Activated T-cell treated with anti-CD3 and anti-CD28 coated beads, Interleukin-2, amount 50 U/mL, for 4 hours (primary cell): ENCODE measurements at regions not wholly inside any gene's neighbourhood (a gene's known extent, or its start where the extent isn't known, plus 50 kb on each side); places are given as distances from the start of the nearest gene placed in this dataset.

Experiments used
- ATAC-seq, 2 donors: fragments of 200-7000 bp; cut with Tn5 transposase; one replicate each; pipeline ENCODE4 v1.10.0; 2021
- DNase-seq: peaks from one replicate; pipeline ENCODE4 v3.0.0-alpha.2; 2020
- H3K27me3 Mint-ChIP-seq: one replicate; pipeline ENCODE4 v1.8.0; 2021; ENCODE audit warnings: low read depth, mixed read lengths
- H3K36me3 Mint-ChIP-seq: one replicate; pipeline ENCODE4 v1.8.0; 2022; ENCODE audit warnings: mixed read lengths; ENCODE audit not compliant: insufficient read depth
- H3K4me1 Mint-ChIP-seq: one replicate; pipeline ENCODE4 v1.8.0; 2021; ENCODE audit warnings: low read depth, mixed read lengths
- H3K4me3 Mint-ChIP-seq: one replicate; pipeline ENCODE4 v1.8.0; 2021; ENCODE audit warnings: mild to moderate bottlenecking, moderate library complexity, mixed read lengths
- H3K9me3 Mint-ChIP-seq: one replicate; pipeline ENCODE4 v1.8.0; 2021; ENCODE audit warnings: mixed read lengths

- Mint-ChIP-seq H3K9me3 (no peaks in the 10 kb centered on the region), H3K4me3 (no peak overlapping the region), H3K36me3 (no peaks in the 10 kb centered on the region), H3K4me1 (peaks cover 2% of the 10 kb centered on the region), H3K27me3 (peaks cover 43% of the 10 kb centered on the region)
- ATAC-seq (no peak), DNase-seq (no peak)
These were observed 103.1 kb upstream of the CSF3R start for GRCh38 chr1:36585569-36586548.

- Mint-ChIP-seq H3K4me3 (no peak overlapping the region), H3K4me1 (peaks cover 2% of the 10 kb centered on the region), H3K9me3 (no peaks in the 10 kb centered on the region), H3K36me3 (no peaks in the 10 kb centered on the region), H3K27me3 (peaks cover 48% of the 10 kb centered on the region)
- no peak for ATAC-seq
- no peak for DNase-seq
These were observed 102.3 kb upstream of the CSF3R start for GRCh38 chr1:36584874-36585453.

GRCh38 chr1:36583980-36584782 lies 101.5 kb upstream of the CSF3R start:
- H3K9me3 Mint-ChIP-seq: no peaks in the 10 kb centered on the region
- H3K36me3 Mint-ChIP-seq: no peaks in the 10 kb centered on the region
- H3K4me1 Mint-ChIP-seq: peaks cover 2% of the 10 kb centered on the region
- no peak overlapping the region for H3K4me3 Mint-ChIP-seq
- H3K27me3 Mint-ChIP-seq: peaks cover 44% of the 10 kb centered on the region
- DNase-seq (no peak), ATAC-seq (no peak)

GRCh38 chr1:36583080-36583479 lies 100.4 kb upstream of the CSF3R start:
- peaks cover 2% of the 10 kb centered on the region for H3K4me1 Mint-ChIP-seq
- H3K27me3 Mint-ChIP-seq: peaks cover 42% of the 10 kb centered on the region
- H3K9me3 Mint-ChIP-seq: no peaks in the 10 kb centered on the region
- no peak overlapping the region for H3K4me3 Mint-ChIP-seq
- ATAC-seq (no peak), DNase-seq (no peak)
- no peaks in the 10 kb centered on the region for H3K36me3 Mint-ChIP-seq

GRCh38 chr1:36582066-36582755 lies 99.5 kb upstream of the CSF3R start:
- Mint-ChIP-seq H3K4me1 (peaks cover 2% of the 10 kb centered on the region), H3K36me3 (no peaks in the 10 kb centered on the region), H3K9me3 (no peaks in the 10 kb centered on the region), H3K4me3 (no peak overlapping the region), H3K27me3 (peaks cover 34% of the 10 kb centered on the region)
- no peak for DNase-seq
- no peak for ATAC-seq

GRCh38 chr1:36580524-36580923 lies 97.8 kb upstream of the CSF3R start:
- Mint-ChIP-seq H3K4me1 (peaks cover 3% of the 10 kb centered on the region), H3K27me3 (peaks cover 25% of the 10 kb centered on the region)

GRCh38 chr1:36579039-36579438 lies 96.3 kb upstream of the CSF3R start:
- Mint-ChIP-seq H3K36me3 (no peaks in the 10 kb centered on the region), H3K27me3 (peaks cover 29% of the 10 kb centered on the region), H3K4me1 (peaks cover 3% of the 10 kb centered on the region), H3K9me3 (no peaks in the 10 kb centered on the region), H3K4me3 (no peak overlapping the region)
- ATAC-seq: no peak
- no peak for DNase-seq

More at GRCh38 chr1:36580524-36580923, 97.8 kb upstream of the CSF3R start:
- ATAC-seq (no peak), DNase-seq (no peak)
- H3K4me3 Mint-ChIP-seq: no peak overlapping the region
- no peaks in the 10 kb centered on the region for H3K36me3 Mint-ChIP-seq
- no peaks in the 10 kb centered on the region for H3K9me3 Mint-ChIP-seq

GRCh38 chr1:36576551-36577110 lies 93.9 kb upstream of the CSF3R start:
- ATAC-seq (no peak), DNase-seq (no peak)
- H3K9me3 Mint-ChIP-seq: no peaks in the 10 kb centered on the region
- no peak overlapping the region for H3K4me3 Mint-ChIP-seq
- peaks cover 3% of the 10 kb centered on the region for H3K4me1 Mint-ChIP-seq
- H3K36me3 Mint-ChIP-seq: no peaks in the 10 kb centered on the region
- H3K27me3 Mint-ChIP-seq: peaks cover 41% of the 10 kb centered on the region

GRCh38 chr1:36576118-36576517 lies 93.4 kb upstream of the CSF3R start:
- peak; percentile 30 for DNase-seq
- H3K9me3 Mint-ChIP-seq: no peaks in the 10 kb centered on the region
- H3K4me1 Mint-ChIP-seq: peaks cover 3% of the 10 kb centered on the region
- no peaks in the 10 kb centered on the region for H3K36me3 Mint-ChIP-seq
- peak; percentile 59 to 81 for ATAC-seq
- no peak overlapping the region for H3K4me3 Mint-ChIP-seq
- H3K27me3 Mint-ChIP-seq: peaks cover 41% of the 10 kb centered on the region

GRCh38 chr1:36573445-36573844 lies 90.7 kb upstream of the CSF3R start:
- Mint-ChIP-seq H3K4me1 (peaks cover 3% of the 10 kb centered on the region), H3K4me3 (no peak overlapping the region), H3K36me3 (no peaks in the 10 kb centered on the region), H3K9me3 (no peaks in the 10 kb centered on the region), H3K27me3 (peaks cover 36% of the 10 kb centered on the region)
- ATAC-seq (no peak), DNase-seq (no peak)

- no peak overlapping the region for H3K4me3 Mint-ChIP-seq
- peaks cover 3% of the 10 kb centered on the region for H3K4me1 Mint-ChIP-seq
- H3K27me3 Mint-ChIP-seq: peaks cover 36% of the 10 kb centered on the region
- no peaks in the 10 kb centered on the region for H3K9me3 Mint-ChIP-seq
- H3K36me3 Mint-ChIP-seq: no peaks in the 10 kb centered on the region
- ATAC-seq (no peak), DNase-seq (no peak)
These were observed 90.2 kb upstream of the CSF3R start for GRCh38 chr1:36572906-36573305.

- Mint-ChIP-seq H3K9me3 (no peaks in the 10 kb centered on the region), H3K4me1 (peaks cover 3% of the 10 kb centered on the region), H3K4me3 (no peak overlapping the region), H3K36me3 (no peaks in the 10 kb centered on the region), H3K27me3 (peaks cover 36% of the 10 kb centered on the region)
- DNase-seq (no peak), ATAC-seq (no peak)
These were observed 89.5 kb upstream of the CSF3R start for GRCh38 chr1:36572142-36572715.

GRCh38 chr1:36571106-36571505 lies 88.4 kb upstream of the CSF3R start:
- Mint-ChIP-seq H3K4me3 (no peak overlapping the region), H3K36me3 (no peaks in the 10 kb centered on the region), H3K9me3 (no peaks in the 10 kb centered on the region), H3K27me3 (peaks cover 35% of the 10 kb centered on the region), H3K4me1 (peaks cover 3% of the 10 kb centered on the region)
- DNase-seq (no peak), ATAC-seq (no peak)
